Liver (tissue), 6 donors: ENCODE measurements at regions not wholly inside any gene's neighbourhood (a gene's known extent, or its start where the extent isn't known, plus 50 kb on each side); places are given as distances from the start of the nearest gene placed in this dataset.

Source experiments
- DNase-seq: peaks from one replicate; pipeline ENCODE4 v3.0.0-alpha.2; 2017; ENCODE audit warnings: low spot score
- H3K27ac ChIP-seq, 2 donors: one replicate each; pipeline ENCODE4 v1.7.0; 2013; ENCODE audit warnings: inconsistent platforms in 2 of 2, low read length in 2 of 2, control low read depth in 1 of 2, low read depth in 1 of 2, mild to moderate bottlenecking in 1 of 2
- H3K27me3 ChIP-seq, 4 donors: one replicate each; pipeline versions ENCODE4 v1.6.1 to v1.7.0; 2013; ENCODE audit warnings: low read length in 3 of 4, inconsistent platforms in 1 of 4, mild to moderate bottlenecking in 1 of 4, moderate library complexity in 1 of 4; ENCODE audit not compliant: control insufficient read depth in 4 of 4, insufficient read depth in 4 of 4
- H3K36me3 ChIP-seq, 4 donors: one replicate each; pipeline versions ENCODE4 v1.6.1 to v1.7.0; 2013; ENCODE audit warnings: low read length in 3 of 4, mild to moderate bottlenecking in 3 of 4, low read depth in 1 of 4, moderate library complexity in 1 of 4; ENCODE audit not compliant: control insufficient read depth in 4 of 4, insufficient read depth in 3 of 4
- H3K4me1 ChIP-seq, 4 donors: one replicate each; pipeline versions ENCODE4 v1.6.1 to v1.7.0; 2013; ENCODE audit warnings: low read length in 3 of 4, mild to moderate bottlenecking in 3 of 4, moderate library complexity in 1 of 4; ENCODE audit not compliant: control insufficient read depth in 4 of 4, insufficient read depth in 4 of 4
- H3K4me3 ChIP-seq, 3 donors: one replicate each; pipeline versions ENCODE4 v1.6.1 to v1.7.0; 2013; ENCODE audit warnings: low read length in 3 of 3, control low read depth in 1 of 3, low read depth in 1 of 3, mild to moderate bottlenecking in 1 of 3
- H3K9ac ChIP-seq, 2 donors: one replicate each; pipeline ENCODE4 v1.7.0; 2013; ENCODE audit warnings: low read length in 2 of 2, mild to moderate bottlenecking in 2 of 2, moderate library complexity in 2 of 2, control low read depth in 1 of 2, low read depth in 1 of 2
- H3K9me3 ChIP-seq, 4 donors: one replicate each; pipeline versions ENCODE4 v1.6.1 to v1.7.0; 2013; ENCODE audit warnings: low read length in 3 of 4; ENCODE audit not compliant: control insufficient read depth in 4 of 4
- ATF3 ChIP-seq: IDR thresholded peaks from 2 replicates; pipeline ENCODE4 v1.6.1; 2016; ENCODE audit warnings: antibody characterized with exemption
- EGR1 ChIP-seq, 2 donors: IDR thresholded peaks; 2 replicates each; pipeline ENCODE4 v1.6.1; 2016 to 2018; ENCODE audit warnings: antibody characterized with exemption in 2 of 2, low read depth in 2 of 2
- FOXA1 ChIP-seq: IDR thresholded peaks from 2 replicates; pipeline ENCODE4 v1.6.1; 2016; ENCODE audit warnings: antibody characterized with exemption
- FOXA2 ChIP-seq: IDR thresholded peaks from 2 replicates; pipeline ENCODE4 v1.6.1; 2016; ENCODE audit warnings: antibody characterized with exemption
- GABPA ChIP-seq, 2 donors: IDR thresholded peaks in 1 of 2; conservative IDR thresholded peaks in 1 of 2; 2 replicates each; pipeline ENCODE4 v1.6.1; 2016; ENCODE audit warnings: antibody characterized with exemption in 2 of 2, mild to moderate bottlenecking in 1 of 2, moderate library complexity in 1 of 2
- HNF4A ChIP-seq, 2 donors: conservative IDR thresholded peaks; 2 replicates each; pipeline ENCODE4 v1.6.1; 2016; ENCODE audit warnings: antibody characterized with exemption in 2 of 2, mild to moderate bottlenecking in 2 of 2
- MAX ChIP-seq: IDR thresholded peaks from 2 replicates; pipeline ENCODE4 v1.6.1; 2016; ENCODE audit warnings: antibody characterized with exemption
- RAD21 ChIP-seq, 2 donors: IDR thresholded peaks; 2 replicates each; pipeline ENCODE4 v1.6.1; 2016; ENCODE audit warnings: antibody characterized with exemption in 2 of 2, mild to moderate bottlenecking in 2 of 2
- REST ChIP-seq: IDR thresholded peaks from 2 replicates; pipeline ENCODE4 v1.6.1; 2016; ENCODE audit warnings: antibody characterized with exemption, mild to moderate bottlenecking
- RXRA ChIP-seq, 2 donors: IDR thresholded peaks; 2 replicates each; pipeline ENCODE4 v1.6.1; 2017 to 2018; ENCODE audit warnings: antibody characterized with exemption in 2 of 2, mild to moderate bottlenecking in 1 of 2
- SP1 ChIP-seq: IDR thresholded peaks from 2 replicates; pipeline ENCODE4 v1.6.1; 2018; ENCODE audit warnings: antibody characterized with exemption, mild to moderate bottlenecking
- TAF1 ChIP-seq: conservative IDR thresholded peaks from 2 replicates; pipeline ENCODE4 v1.6.1; 2016; ENCODE audit warnings: antibody characterized with exemption, mild to moderate bottlenecking
- YY1 ChIP-seq: IDR thresholded peaks from 2 replicates; pipeline ENCODE4 v1.6.1; 2016; ENCODE audit warnings: antibody characterized with exemption, mild to moderate bottlenecking
- ZBTB33 ChIP-seq: IDR thresholded peaks from 2 replicates; pipeline ENCODE4 v1.6.1; 2016; ENCODE audit warnings: antibody characterized with exemption
- donor health status: healthy.
- donor health status: healthy.
- donor health status: healthy.

GRCh38 chr6:140138311-140139010, 764.0 kb upstream of the CITED2 start (continued):
- no peak for TF ChIP-seq REST

- Histone ChIP-seq H3K9ac (no peak overlapping the region), H3K4me1 (no peaks in the 10 kb centered on the region), H3K27me3 (no peaks in the 10 kb centered on the region), H3K36me3 (no peaks in the 10 kb centered on the region), H3K27ac (no peak overlapping the region), H3K9me3 (peaks cover 0 to 10% (median 5%) of the 10 kb centered on the region in 4 donors), H3K4me3 (no peak overlapping the region)
- no peak for TF ChIP-seq RXRA (IDR thresholded peaks at IDR 0.05)
- TF ChIP-seq GABPA (IDR thresholded peaks at IDR 0.05 in 1 of 2, conservative IDR thresholded peaks at IDR 0.05 in 1 of 2) = no peak
- no peak for TF ChIP-seq REST
- TF ChIP-seq YY1 = no peak
- no peak for TF ChIP-seq RAD21 (IDR thresholded peaks at IDR 0.05)
- TF ChIP-seq FOXA1 = no peak
- no peak for TF ChIP-seq TAF1
- no peak for TF ChIP-seq HNF4A (conservative IDR thresholded peaks at IDR 0.05)
- no peak for TF ChIP-seq ATF3
- no peak for TF ChIP-seq ZBTB33
- no peak for TF ChIP-seq MAX
- no peak for TF ChIP-seq EGR1 (IDR thresholded peaks at IDR 0.05; ENCODE audit: low read depth in 2 of 2)
- TF ChIP-seq SP1 = no peak
- no peak for TF ChIP-seq FOXA2
- no peak for DNase-seq
Measured at GRCh38 chr6:140134224-140134623, 759.8 kb upstream of the CITED2 start.
